Endothelial cell of umbilical vein (primary cell): ENCODE measurements at regions not wholly inside any gene's neighbourhood (a gene's known extent, or its start where the extent isn't known, plus 50 kb on each side); places are given as distances from the start of the nearest gene placed in this dataset.
"Not testable (repeated sequence)": the region's sequence is repeated elsewhere in the genome, so short reads cannot be mapped to it uniquely, and the experiment has no call there.

Source experiments
- POLR2A ChIP-seq: IDR thresholded peaks from 2 replicates; pipeline ENCODE4 v1.6.1; 2012; ENCODE audit warnings: low read depth, mild to moderate bottlenecking, control low read depth, low read length
- POLR2AphosphoS5 ChIP-seq: IDR thresholded peaks from 2 replicates; pipeline ENCODE4 v1.6.1; 2012; ENCODE audit warnings: low read depth, mild to moderate bottlenecking, control low read depth, low read length, moderate library complexity; ENCODE audit not compliant: insufficient read depth
- TF ChIP-seq, protein P1 (sequence below), 2 donors: IDR thresholded peaks; 1 replicate in 1 of 2; 2 replicates in 1 of 2; pipeline ENCODE4 v1.5.1; 2011; ENCODE audit warnings: low read length in 2 of 2, mild to moderate bottlenecking in 2 of 2, moderate library complexity in 2 of 2, control low read depth in 1 of 2, inconsistent platforms in 1 of 2, low read depth in 1 of 2; ENCODE audit not compliant: insufficient read depth in 1 of 2; ENCODE audit errors: extremely low read depth in 1 of 2

DNA sequence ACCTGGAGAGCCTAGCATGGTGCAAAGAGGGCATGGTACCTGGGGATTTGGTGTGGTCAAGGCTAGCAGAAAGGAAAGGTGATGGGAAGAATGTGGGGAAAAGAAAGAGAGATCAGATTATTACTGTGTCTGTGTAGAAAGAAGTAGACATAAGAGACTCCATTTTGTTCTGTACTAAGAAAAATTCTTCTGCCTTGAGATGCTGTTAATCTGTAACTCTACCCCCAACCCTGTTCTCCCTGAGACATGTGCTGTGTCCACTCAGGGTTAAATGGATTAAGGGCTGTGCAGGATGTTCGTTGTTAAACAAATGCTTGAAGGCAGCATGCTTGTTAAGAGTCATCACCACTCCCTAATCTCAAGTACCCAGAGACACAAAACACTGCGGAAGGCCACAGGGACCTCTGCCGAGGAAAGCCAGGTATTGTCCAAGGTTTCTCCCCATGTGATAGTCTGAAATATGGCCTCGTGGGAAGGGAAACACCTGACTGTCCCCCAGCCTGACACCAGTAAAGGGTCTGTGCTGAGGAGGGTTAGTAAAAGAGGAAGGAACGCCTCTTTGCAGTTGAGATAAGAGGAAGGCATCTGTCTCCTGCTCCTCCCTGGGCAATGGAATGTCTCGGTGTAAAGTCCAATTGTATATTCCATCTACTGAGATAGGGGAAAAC lies 99.4 kb downstream of the CEP44 start:
- TF ChIP-seq POLR2A, POLR2AphosphoS5: not testable (repeated sequence)
- TF ChIP-seq, protein P1, sequence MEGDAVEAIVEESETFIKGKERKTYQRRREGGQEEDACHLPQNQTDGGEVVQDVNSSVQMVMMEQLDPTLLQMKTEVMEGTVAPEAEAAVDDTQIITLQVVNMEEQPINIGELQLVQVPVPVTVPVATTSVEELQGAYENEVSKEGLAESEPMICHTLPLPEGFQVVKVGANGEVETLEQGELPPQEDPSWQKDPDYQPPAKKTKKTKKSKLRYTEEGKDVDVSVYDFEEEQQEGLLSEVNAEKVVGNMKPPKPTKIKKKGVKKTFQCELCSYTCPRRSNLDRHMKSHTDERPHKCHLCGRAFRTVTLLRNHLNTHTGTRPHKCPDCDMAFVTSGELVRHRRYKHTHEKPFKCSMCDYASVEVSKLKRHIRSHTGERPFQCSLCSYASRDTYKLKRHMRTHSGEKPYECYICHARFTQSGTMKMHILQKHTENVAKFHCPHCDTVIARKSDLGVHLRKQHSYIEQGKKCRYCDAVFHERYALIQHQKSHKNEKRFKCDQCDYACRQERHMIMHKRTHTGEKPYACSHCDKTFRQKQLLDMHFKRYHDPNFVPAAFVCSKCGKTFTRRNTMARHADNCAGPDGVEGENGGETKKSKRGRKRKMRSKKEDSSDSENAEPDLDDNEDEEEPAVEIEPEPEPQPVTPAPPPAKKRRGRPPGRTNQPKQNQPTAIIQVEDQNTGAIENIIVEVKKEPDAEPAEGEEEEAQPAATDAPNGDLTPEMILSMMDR (IDR thresholded peaks at IDR 0.05; ENCODE audit: extremely low read depth in 1 of 2, insufficient read depth in 1 of 2, low read depth in 1 of 2, low read length in 2 of 2): not testable (repeated sequence)
